T-cell (primary cell): ENCODE measurements at regions not wholly inside any gene's neighbourhood (a gene's known extent, or its start where the extent isn't known, plus 50 kb on each side); places are given as distances from the start of the nearest gene placed in this dataset.
A peak's percentile ranks its signal among the peaks of the same experiment; 100 is the strongest.

Source experiments
- ATAC-seq, 4 experiments: fragments of 200-7000 bp in 3 of 4; fragments of 150-1000 bp in 1 of 4; cut with Tn5 transposase; replicated peaks in 1 of 4; 1 replicate in 3 of 4; 2 replicates in 1 of 4; pipeline ENCODE4 v1.10.0; 2021; ENCODE audit warnings: moderate library complexity in 3 of 4, mild to moderate bottlenecking in 2 of 4, moderate number of reproducible peaks in 1 of 4
- CTCF ChIA-PET, 2 donors: fragments of 300-600 bp; sonication (Branson Sonifier 250); formaldehyde crosslinking; loops; one replicate each; lab custom pipeline; 2022; ENCODE audit warnings: antibody characterized with exemption in 2 of 2; lab: Charles Lee
- POLR2A ChIA-PET, 2 donors: fragments of 300-600 bp; sonication (Branson Sonifier 250); formaldehyde crosslinking; loops; one replicate each; lab custom pipeline; 2022; ENCODE audit warnings: antibody characterized with exemption in 2 of 2; lab: Charles Lee
- DNase-seq, 35 experiments: peaks; one replicate each; pipeline versions ENCODE4 v3.0.0 to v3.0.0-alpha.2; 2013 to 2023
- H3K27ac ChIP-seq: one replicate; pipeline ENCODE4 v1.5.1; 2013; ENCODE audit warnings: low read length
- H3K27me3 ChIP-seq, 2 experiments: replicated peaks in 1 of 2; 1 replicate in 1 of 2; 2 replicates in 1 of 2; pipeline versions ENCODE4 v1.6.1 to v1.7.0; 2013; ENCODE audit warnings: low read length in 1 of 2, mixed read lengths in 1 of 2; ENCODE audit not compliant: control insufficient read depth in 2 of 2, insufficient read depth in 2 of 2; ENCODE audit errors: extremely low read depth in 1 of 2
- H3K36me3 ChIP-seq, 2 donors: 1 replicate in 1 of 2; 2 replicates in 1 of 2; pipeline versions ENCODE4 v1.6.1 to v1.7.0; 2013; ENCODE audit warnings: low read length in 1 of 2; ENCODE audit not compliant: control insufficient read depth in 2 of 2, insufficient read depth in 1 of 2; ENCODE audit errors: extremely low read depth in 1 of 2
- H3K4me1 ChIP-seq, 2 experiments: 1 replicate in 1 of 2; 2 replicates in 1 of 2; pipeline versions ENCODE4 v1.6.1 to v1.7.0; 2013; ENCODE audit warnings: low read length in 2 of 2, mixed read lengths in 1 of 2; ENCODE audit not compliant: insufficient read depth in 2 of 2, control insufficient read depth in 1 of 2; ENCODE audit errors: extremely low read depth in 1 of 2
- H3K4me3 ChIP-seq, 2 donors: 1 replicate in 1 of 2; 2 replicates in 1 of 2; pipeline versions ENCODE4 v1.5.1 to v1.7.0; 2013; ENCODE audit warnings: mild to moderate bottlenecking in 2 of 2, low read length in 1 of 2, moderate library complexity in 1 of 2; ENCODE audit not compliant: control insufficient read depth in 1 of 2; ENCODE audit errors: extremely low read depth in 1 of 2
- H3K9me3 ChIP-seq: 2 replicates; pipeline ENCODE4 v1.7.0; 2013
- H3K27ac Mint-ChIP-seq, 2 donors: one replicate each; pipeline ENCODE4 v1.8.0; 2020 to 2021; ENCODE audit warnings: mild to moderate bottlenecking in 2 of 2, mixed read lengths in 2 of 2
- H3K27me3 Mint-ChIP-seq, 2 donors: one replicate each; pipeline ENCODE4 v1.8.0; 2021 to 2022; ENCODE audit warnings: mixed read lengths in 2 of 2
- H3K36me3 Mint-ChIP-seq: one replicate; pipeline ENCODE4 v1.8.0; 2021; ENCODE audit warnings: mixed read lengths
- H3K4me1 Mint-ChIP-seq, 3 donors: one replicate each; pipeline ENCODE4 v1.8.0; 2020 to 2022; ENCODE audit warnings: mixed read lengths in 3 of 3, mild to moderate bottlenecking in 1 of 3
- H3K4me3 Mint-ChIP-seq, 3 donors: one replicate each; pipeline ENCODE4 v1.8.0; 2020 to 2022; ENCODE audit warnings: mild to moderate bottlenecking in 3 of 3, mixed read lengths in 3 of 3, moderate library complexity in 3 of 3
- H3K9me3 Mint-ChIP-seq, 3 donors: one replicate each; pipeline ENCODE4 v1.8.0; 2020 to 2022; ENCODE audit warnings: mixed read lengths in 3 of 3
- WGBS: methylation state at CpG from one replicate; pipeline ENCODE4 v1.1.5; 2013; ENCODE audit warnings: missing lambda C conversion rate; ENCODE audit not compliant: insufficient coverage; 5-methylcytosine and 5-hydroxymethylcytosine counted together

DNA sequence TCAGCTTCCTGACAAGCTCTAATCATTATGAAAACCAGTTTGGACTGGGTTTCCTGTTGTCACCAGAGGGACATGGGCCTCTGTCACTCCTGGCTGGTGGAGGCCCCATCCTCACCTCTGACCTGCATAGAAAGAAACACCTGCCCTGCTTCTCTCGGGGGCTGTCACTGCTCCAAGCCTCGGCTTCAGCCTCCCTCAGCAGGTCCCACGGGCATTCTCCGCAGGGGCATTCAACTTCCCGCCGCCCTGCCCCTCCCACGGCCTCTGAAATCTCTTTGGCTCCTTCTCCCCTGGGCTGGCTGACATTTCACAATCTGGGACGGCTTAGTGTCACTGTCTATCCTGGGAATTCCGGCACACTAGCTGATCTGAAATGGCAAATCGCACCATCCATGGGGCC is 257.9 kb downstream of the CTTN start:
- no peak overlapping the region for H3K4me3 Mint-ChIP-seq
- DNase-seq (no peak), ATAC-seq (no peak)
- no peak overlapping the region for H3K27ac Mint-ChIP-seq
- no peaks in the 10 kb centered on the region for H3K9me3 ChIP-seq
- no peaks in the 10 kb centered on the region for H3K4me1 ChIP-seq
- WGBS: 62% methylated on average over 10 of the region's 10 CpGs
- H3K27me3 Mint-ChIP-seq: peaks cover 25 to 28% of the 10 kb centered on the region in 2 donors
- CTCF ChIA-PET: no interaction called here
- H3K36me3 Mint-ChIP-seq: no peaks in the 10 kb centered on the region
- peaks cover 0 to 29% of the 10 kb centered on the region in 2 experiments for H3K27me3 ChIP-seq
- no peak overlapping the region for H3K4me3 ChIP-seq
- POLR2A ChIA-PET: no interaction called here
- H3K9me3 Mint-ChIP-seq: peaks cover 0 to 4% (median 0%) of the 10 kb centered on the region in 3 donors
- H3K36me3 ChIP-seq: no peaks in the 10 kb centered on the region
- H3K27ac ChIP-seq: no peak overlapping the region
- H3K4me1 Mint-ChIP-seq: no peaks in the 10 kb centered on the region

- Mint-ChIP-seq H3K27me3 (peaks cover 33 to 54% of the 10 kb centered on the region in 2 donors), H3K9me3 (peaks cover 0 to 4% (median 0%) of the 10 kb centered on the region in 3 donors), H3K27ac (no peak overlapping the region), H3K4me1 (peaks cover 0 to 5% (median 3%) of the 10 kb centered on the region in 3 donors), H3K4me3 (no peak overlapping the region), H3K36me3 (no peaks in the 10 kb centered on the region)
- DNase-seq (no peak), ATAC-seq (no peak)
- H3K36me3 ChIP-seq: no peaks in the 10 kb centered on the region
- POLR2A ChIA-PET: no interaction called here
- no peaks in the 10 kb centered on the region for H3K4me1 ChIP-seq
- no peaks in the 10 kb centered on the region for H3K9me3 ChIP-seq
- H3K27me3 ChIP-seq: peaks cover 0 to 59% of the 10 kb centered on the region in 2 experiments
- WGBS: 79% methylated on average over 10 of the region's 14 CpGs
- no peak overlapping the region for H3K27ac ChIP-seq
- H3K4me3 ChIP-seq: no peak overlapping the region
- CTCF ChIA-PET: no interaction called here
Observed at GRCh38 chr11:70660059-70660888, 261.9 kb downstream of the CTTN start.

- Histone ChIP-seq H3K36me3 (no peaks in the 10 kb centered on the region), H3K4me3 (no peak overlapping the region), H3K9me3 (no peaks in the 10 kb centered on the region), H3K27me3 (peaks cover 0 to 59% of the 10 kb centered on the region in 2 experiments), H3K4me1 (no peaks in the 10 kb centered on the region), H3K27ac (no peak overlapping the region)
- no peak for ATAC-seq
- no peaks in the 10 kb centered on the region for H3K36me3 Mint-ChIP-seq
- H3K4me1 Mint-ChIP-seq: peaks cover 0 to 5% (median 3%) of the 10 kb centered on the region in 3 donors
- ChIA-PET POLR2A (no interaction called here), CTCF (no interaction called here)
- WGBS: 94% methylated on average over 9 of the region's 11 CpGs
- H3K27ac Mint-ChIP-seq: no peak overlapping the region
- peaks cover 0 to 4% (median 0%) of the 10 kb centered on the region in 3 donors for H3K9me3 Mint-ChIP-seq
- H3K4me3 Mint-ChIP-seq: no peak overlapping the region
- DNase-seq: no peak
- H3K27me3 Mint-ChIP-seq: peaks cover 33 to 54% of the 10 kb centered on the region in 2 donors
Observed at GRCh38 chr11:70660889-70661197, 262.5 kb downstream of the CTTN start.

- ChIA-PET CTCF (no interaction called here), POLR2A (interaction anchor here in 1 of 2 donors (0.7 kb wide), 1 partner anchor 287 kb away, joined by 10 read pairs; no protein-coding TSS in a partner anchor)
- no peak overlapping the region for H3K27ac Mint-ChIP-seq
- no peak for ATAC-seq
- DNase-seq: no peak
- H3K36me3 Mint-ChIP-seq: no peaks in the 10 kb centered on the region
- Histone ChIP-seq H3K36me3 (no peaks in the 10 kb centered on the region), H3K27me3 (peaks cover 0 to 62% of the 10 kb centered on the region in 2 experiments), H3K27ac (no peak overlapping the region), H3K4me3 (no peak overlapping the region), H3K4me1 (no peaks in the 10 kb centered on the region), H3K9me3 (no peaks in the 10 kb centered on the region)
- H3K4me3 Mint-ChIP-seq: peak overlapping the region in 1 of 3 donors; percentile 20
- H3K27me3 Mint-ChIP-seq: peaks cover 32 to 51% of the 10 kb centered on the region in 2 donors
- 7% methylated on average over 40 of the region's 54 CpGs for WGBS
- H3K9me3 Mint-ChIP-seq: peaks cover 0 to 4% (median 0%) of the 10 kb centered on the region in 3 donors
- H3K4me1 Mint-ChIP-seq: peaks cover 0 to 5% (median 3%) of the 10 kb centered on the region in 3 donors
Observed at GRCh38 chr11:70661761-70662501, 263.6 kb downstream of the CTTN start.

DNA sequence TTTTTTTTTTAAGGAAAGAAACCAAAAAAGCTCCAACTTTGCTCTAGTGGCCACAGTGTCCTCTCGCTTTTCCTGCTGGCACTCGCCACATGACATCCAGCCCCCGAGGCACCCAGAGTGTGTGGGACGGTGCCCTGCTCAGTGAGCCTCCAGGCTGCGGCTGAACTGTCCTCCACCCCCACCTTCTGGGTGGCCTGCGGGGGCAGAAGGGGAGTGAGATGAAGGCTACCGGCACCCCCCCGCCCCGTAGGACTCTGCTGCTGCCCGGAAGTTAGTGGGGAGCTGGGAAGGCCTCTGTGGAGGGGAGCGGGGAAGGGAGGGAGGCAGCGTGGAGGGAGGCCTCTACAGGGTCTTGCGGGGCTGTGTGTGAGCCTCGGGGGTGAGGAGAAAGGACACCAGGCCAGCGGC is 264.4 kb downstream of the CTTN start:
- no peaks in the 10 kb centered on the region for H3K4me1 ChIP-seq
- no peak for ATAC-seq
- ChIA-PET POLR2A (no interaction called here), CTCF (no interaction called here)
- H3K9me3 ChIP-seq: no peaks in the 10 kb centered on the region
- H3K36me3 ChIP-seq: no peaks in the 10 kb centered on the region
- Mint-ChIP-seq H3K4me1 (peaks cover 0 to 5% (median 3%) of the 10 kb centered on the region in 3 donors), H3K4me3 (no peak overlapping the region), H3K9me3 (peaks cover 0 to 4% (median 0%) of the 10 kb centered on the region in 3 donors), H3K27me3 (peaks cover 32 to 50% of the 10 kb centered on the region in 2 donors), H3K36me3 (no peaks in the 10 kb centered on the region), H3K27ac (no peak overlapping the region)
- no peak for DNase-seq
- no peak overlapping the region for H3K4me3 ChIP-seq
- H3K27ac ChIP-seq: no peak overlapping the region
- H3K27me3 ChIP-seq: peaks cover 0 to 64% of the 10 kb centered on the region in 2 experiments
- 12% methylated on average over 8 of the region's 15 CpGs for WGBS

- Mint-ChIP-seq H3K27ac (no peak overlapping the region), H3K4me3 (no peak overlapping the region), H3K9me3 (no peaks in the 10 kb centered on the region), H3K4me1 (peaks cover 0 to 5% (median 3%) of the 10 kb centered on the region in 3 donors), H3K27me3 (peaks cover 27 to 54% of the 10 kb centered on the region in 2 donors), H3K36me3 (no peaks in the 10 kb centered on the region)
- Histone ChIP-seq H3K27me3 (peaks cover 0 to 67% of the 10 kb centered on the region in 2 experiments), H3K27ac (no peak overlapping the region), H3K4me3 (no peak overlapping the region), H3K36me3 (no peaks in the 10 kb centered on the region), H3K9me3 (no peaks in the 10 kb centered on the region), H3K4me1 (no peaks in the 10 kb centered on the region)
- ATAC-seq (no peak), DNase-seq (no peak)
- ChIA-PET POLR2A (no interaction called here), CTCF (no interaction called here)
- WGBS: 72% methylated on average over 5 of the region's 5 CpGs
Observed at GRCh38 chr11:70663815-70664214, 265.5 kb downstream of the CTTN start.
